Endothelial cell of umbilical vein (primary cell): ENCODE measurements at regions not wholly inside any gene's neighbourhood (a gene's known extent, or its start where the extent isn't known, plus 50 kb on each side); places are given as distances from the start of the nearest gene placed in this dataset.

ENCODE experiments used
- BruUV-seq: library from RNA; stranded (reverse); fragments of 400-500 nt; replicated peaks from 2 replicates; lab custom pipeline; 2021; lab: Mats Ljungman, UMichigan
- CTCF ChIA-PET: fragments of 300-600, 350-600 bp; sonication (Branson Sonifier 250); formaldehyde crosslinking; loops from one replicate; lab custom pipeline; 2021; ENCODE audit warnings: antibody characterized with exemption, inconsistent platforms; lab: Charles Lee
- POLR2A ChIA-PET: fragments of 300-600, 350-600 bp; sonication (Branson Sonifier 250); formaldehyde crosslinking; loops from one replicate; lab custom pipeline; 2021; ENCODE audit warnings: antibody characterized with exemption, inconsistent platforms; lab: Charles Lee
- DNase-seq: peaks from one replicate; pipeline ENCODE4 v3.0.0-alpha.2; 2011; ENCODE audit warnings: low read depth, low spot score
- FAIRE-seq: peaks from 2 replicates; lab custom pipeline; 2011; peaks lifted over from hg19 to GRCh38; lab: Jason Lieb, UNC
- H2AFZ ChIP-seq: 2 replicates; pipeline ENCODE4 v1.6.0; 2012; ENCODE audit warnings: low read depth, low read length, control low read depth, inconsistent platforms
- H3K27ac ChIP-seq: 2 replicates; pipeline ENCODE4 v1.5.1; 2011; ENCODE audit warnings: low read depth, mild to moderate bottlenecking, control low read depth, low read length, moderate library complexity; ENCODE audit not compliant: insufficient read depth
- H3K27me3 ChIP-seq, 2 experiments: 2 replicates each; pipeline versions ENCODE4 v1.6.0 to v1.6.1; 2011; ENCODE audit warnings: low read length in 2 of 2, mixed read lengths in 1 of 2; ENCODE audit not compliant: control insufficient read depth in 2 of 2, insufficient read depth in 2 of 2
- H3K36me3 ChIP-seq, 2 experiments: 2 replicates in 1 of 2; 3 replicates in 1 of 2; pipeline ENCODE4 v1.5.1; 2011; ENCODE audit warnings: low read length in 2 of 2, mild to moderate bottlenecking in 1 of 2, moderate library complexity in 1 of 2; ENCODE audit not compliant: control insufficient read depth in 2 of 2, insufficient read depth in 2 of 2; ENCODE audit errors: extremely low read depth in 1 of 2
- H3K4me1 ChIP-seq: 3 replicates; pipeline ENCODE4 v1.5.1; 2011; ENCODE audit warnings: mild to moderate bottlenecking, low read length; ENCODE audit not compliant: control insufficient read depth, insufficient read depth; ENCODE audit errors: extremely low read depth
- H3K4me2 ChIP-seq: 2 replicates; pipeline ENCODE4 v1.6.1; 2011; ENCODE audit warnings: low read length, control low read depth, mixed read lengths; ENCODE audit not compliant: insufficient read depth
- H3K4me3 ChIP-seq, 3 experiments: fragments of 200-600 bp in 1 of 3; sonication (generic), shearing (Covaris generic) in 1 of 3; replicated peaks in 1 of 3; 2 replicates each; pipeline ENCODE4 v1.5.1; 2011 to 2016; ENCODE audit warnings: control low read depth in 3 of 3, low read length in 3 of 3, mild to moderate bottlenecking in 2 of 3, inconsistent platforms in 1 of 3, low read depth in 1 of 3, moderate library complexity in 1 of 3; ENCODE audit not compliant: insufficient read depth in 1 of 3
- H3K79me2 ChIP-seq: 2 replicates; pipeline ENCODE4 v1.6.0; 2012; ENCODE audit warnings: low read length, inconsistent platforms; ENCODE audit not compliant: control insufficient read depth, insufficient read depth
- H3K9ac ChIP-seq: replicated peaks from 2 replicates; pipeline ENCODE3; 2011; ENCODE audit warnings: low read length, control low read depth; ENCODE audit not compliant: insufficient read depth; ENCODE audit errors: extremely low read depth
- H3K9me1 ChIP-seq: replicated peaks from 3 replicates; pipeline ENCODE4 v1.6.0; 2011; ENCODE audit warnings: mild to moderate bottlenecking, low read length; ENCODE audit not compliant: control insufficient read depth, insufficient read depth; ENCODE audit errors: extremely low read depth
- H3K9me3 ChIP-seq: replicated peaks from 2 replicates; pipeline ENCODE4 v1.5.1; 2012; ENCODE audit warnings: low read length, inconsistent platforms; ENCODE audit not compliant: control insufficient read depth, insufficient read depth
- H4K20me1 ChIP-seq: replicated peaks from 2 replicates; pipeline ENCODE3; 2011; ENCODE audit warnings: mild to moderate bottlenecking, low read length; ENCODE audit not compliant: control insufficient read depth, insufficient read depth; ENCODE audit errors: extremely low read depth
- EZH2 ChIP-seq: IDR thresholded peaks from 2 replicates; pipeline ENCODE4 v1.6.1; 2012; ENCODE audit warnings: borderline replicate concordance, low read depth, mild to moderate bottlenecking, moderate library complexity, low read length, inconsistent platforms; ENCODE audit not compliant: severe bottlenecking
- FOS ChIP-seq: IDR thresholded peaks from 2 replicates; pipeline ENCODE4 v1.6.1; 2011; ENCODE audit warnings: mild to moderate bottlenecking, low read length, moderate library complexity, borderline replicate concordance; ENCODE audit not compliant: insufficient read depth
- GATA2 ChIP-seq: IDR thresholded peaks from 2 replicates; pipeline ENCODE4 v1.7.0; 2011; ENCODE audit warnings: low read depth, mild to moderate bottlenecking, moderate library complexity, mixed read lengths, low read length; ENCODE audit not compliant: insufficient read length, insufficient read depth
- JUN ChIP-seq: IDR thresholded peaks from 2 replicates; pipeline ENCODE4 v1.6.1; 2011; ENCODE audit warnings: borderline replicate concordance, low read depth; ENCODE audit not compliant: insufficient read length, insufficient read depth
- MYC ChIP-seq: IDR thresholded peaks from one replicate; pipeline ENCODE4 v1.6.1; 2011; ENCODE audit warnings: mild to moderate bottlenecking, low read depth, low read length
- POLR2A ChIP-seq: IDR thresholded peaks from 2 replicates; pipeline ENCODE4 v1.6.1; 2012; ENCODE audit warnings: low read depth, mild to moderate bottlenecking, control low read depth, low read length
- POLR2AphosphoS5 ChIP-seq: IDR thresholded peaks from 2 replicates; pipeline ENCODE4 v1.6.1; 2012; ENCODE audit warnings: low read depth, mild to moderate bottlenecking, control low read depth, low read length, moderate library complexity; ENCODE audit not compliant: insufficient read depth
- dilution Hi-C: fragments of 300-500 bp; cut with MboI; formaldehyde crosslinking; loops from one replicate; pipeline ENCODE4 v1.15.0; 2019; ENCODE audit warnings: low sequenced_read_pairs; ENCODE audit not compliant: extremely low pct_ligation_motif_present
- intact Hi-C: fragments of 100-400 bp; cut with micrococcal nuclease; formaldehyde crosslinking; loops from one replicate; pipeline ENCODE4 v1.10.0; 2022
- TF ChIP-seq, protein P1 (sequence below): IDR thresholded peaks from 2 replicates; pipeline ENCODE4 v1.6.1; 2011; ENCODE audit not compliant: insufficient read depth, insufficient read length
- TF ChIP-seq, protein P2 (sequence below), 2 donors: IDR thresholded peaks; 1 replicate in 1 of 2; 2 replicates in 1 of 2; pipeline ENCODE4 v1.5.1; 2011; ENCODE audit warnings: low read length in 2 of 2, mild to moderate bottlenecking in 2 of 2, moderate library complexity in 2 of 2, control low read depth in 1 of 2, inconsistent platforms in 1 of 2, low read depth in 1 of 2; ENCODE audit not compliant: insufficient read depth in 1 of 2; ENCODE audit errors: extremely low read depth in 1 of 2

DNA sequence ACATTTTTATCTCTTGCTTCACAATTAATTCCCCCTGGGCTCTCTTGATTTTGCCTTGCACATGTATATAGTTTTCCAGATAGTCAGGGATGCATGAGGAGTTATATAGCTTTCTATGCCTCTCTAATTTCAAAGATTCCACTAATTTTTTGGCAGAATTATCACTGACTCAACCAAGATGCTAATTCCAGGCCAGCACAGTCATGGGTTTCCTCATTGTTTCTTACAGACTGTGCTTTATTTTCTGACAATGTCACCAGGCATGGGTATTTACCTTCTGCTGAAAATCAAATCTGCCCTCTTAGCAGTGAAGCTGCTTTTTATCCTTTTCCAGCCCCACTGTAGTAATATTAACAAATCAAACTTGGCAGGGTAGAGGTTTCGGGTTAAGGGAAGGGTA is 1520.6 kb upstream of the CADM2 start:
- DNase-seq (no peak), FAIRE-seq (no peak)
- Histone ChIP-seq H3K9ac (no peak overlapping the region), H2AFZ (no peak overlapping the region), H3K4me3 (no peak overlapping the region), H3K4me2 (no peak overlapping the region), H3K4me1 (no peaks in the 10 kb centered on the region), H3K36me3 (no peaks in the 10 kb centered on the region), H3K27ac (no peak overlapping the region), H3K9me3 (no peaks in the 10 kb centered on the region), H4K20me1 (no peaks in the 10 kb centered on the region), H3K79me2 (no peaks in the 10 kb centered on the region), H3K9me1 (no peaks in the 10 kb centered on the region), H3K27me3 (no peaks in the 10 kb centered on the region)
- POLR2A ChIA-PET = no interaction called here
- BruUV-seq = no TSS peak
- TF ChIP-seq POLR2A = no peak
- no peak for TF ChIP-seq MYC
- TF ChIP-seq, protein P1, sequence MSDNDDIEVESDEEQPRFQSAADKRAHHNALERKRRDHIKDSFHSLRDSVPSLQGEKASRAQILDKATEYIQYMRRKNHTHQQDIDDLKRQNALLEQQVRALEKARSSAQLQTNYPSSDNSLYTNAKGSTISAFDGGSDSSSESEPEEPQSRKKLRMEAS = no peak
- no peak for TF ChIP-seq FOS
- dilution Hi-C loops = no loop called here
- intact Hi-C loops = no loop called here
- CTCF ChIA-PET = no interaction called here

DNA sequence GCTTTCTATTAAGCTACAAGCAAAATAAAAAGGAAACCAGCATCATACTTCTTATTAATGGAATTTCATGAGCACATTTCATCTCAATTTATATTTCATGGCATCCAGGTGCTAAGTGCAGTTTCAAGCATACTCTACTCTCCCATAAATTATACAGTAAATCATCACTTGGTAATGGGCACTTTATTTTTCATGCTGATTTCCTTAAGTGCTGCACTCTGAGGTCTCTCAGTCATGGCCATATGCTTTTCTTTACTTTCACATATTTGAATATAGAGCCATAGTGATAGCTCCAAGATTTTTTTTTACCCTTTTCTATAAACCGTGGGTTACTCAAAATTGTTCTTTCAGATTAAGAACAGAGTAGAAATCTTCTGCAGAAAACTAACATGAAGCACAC is 1505.7 kb upstream of the CADM2 start:
- Histone ChIP-seq H3K9me3 (no peaks in the 10 kb centered on the region), H3K4me2 (no peak overlapping the region), H3K9me1 (no peaks in the 10 kb centered on the region), H3K27me3 (no peaks in the 10 kb centered on the region), H3K4me3 (no peak overlapping the region), H2AFZ (no peak overlapping the region), H3K9ac (no peak overlapping the region), H3K36me3 (no peaks in the 10 kb centered on the region), H3K27ac (no peak overlapping the region), H3K79me2 (no peaks in the 10 kb centered on the region), H3K4me1 (no peaks in the 10 kb centered on the region), H4K20me1 (no peaks in the 10 kb centered on the region)
- FAIRE-seq (no peak), DNase-seq (no peak)
- ChIA-PET POLR2A (no interaction called here), CTCF (no interaction called here)
- BruUV-seq = no TSS peak
- dilution Hi-C loops = no loop called here
- TF ChIP-seq MYC = no peak
- TF ChIP-seq, protein P2, sequence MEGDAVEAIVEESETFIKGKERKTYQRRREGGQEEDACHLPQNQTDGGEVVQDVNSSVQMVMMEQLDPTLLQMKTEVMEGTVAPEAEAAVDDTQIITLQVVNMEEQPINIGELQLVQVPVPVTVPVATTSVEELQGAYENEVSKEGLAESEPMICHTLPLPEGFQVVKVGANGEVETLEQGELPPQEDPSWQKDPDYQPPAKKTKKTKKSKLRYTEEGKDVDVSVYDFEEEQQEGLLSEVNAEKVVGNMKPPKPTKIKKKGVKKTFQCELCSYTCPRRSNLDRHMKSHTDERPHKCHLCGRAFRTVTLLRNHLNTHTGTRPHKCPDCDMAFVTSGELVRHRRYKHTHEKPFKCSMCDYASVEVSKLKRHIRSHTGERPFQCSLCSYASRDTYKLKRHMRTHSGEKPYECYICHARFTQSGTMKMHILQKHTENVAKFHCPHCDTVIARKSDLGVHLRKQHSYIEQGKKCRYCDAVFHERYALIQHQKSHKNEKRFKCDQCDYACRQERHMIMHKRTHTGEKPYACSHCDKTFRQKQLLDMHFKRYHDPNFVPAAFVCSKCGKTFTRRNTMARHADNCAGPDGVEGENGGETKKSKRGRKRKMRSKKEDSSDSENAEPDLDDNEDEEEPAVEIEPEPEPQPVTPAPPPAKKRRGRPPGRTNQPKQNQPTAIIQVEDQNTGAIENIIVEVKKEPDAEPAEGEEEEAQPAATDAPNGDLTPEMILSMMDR (IDR thresholded peaks at IDR 0.05; ENCODE audit: extremely low read depth in 1 of 2, insufficient read depth in 1 of 2, low read depth in 1 of 2, low read length in 2 of 2) = no peak
- TF ChIP-seq, protein P1 = no peak
- TF ChIP-seq POLR2AphosphoS5 = no peak
- no peak for TF ChIP-seq FOS
- no peak for TF ChIP-seq JUN
- no peak for TF ChIP-seq GATA2
- TF ChIP-seq EZH2 = no peak
- no peak for TF ChIP-seq POLR2A
- intact Hi-C loops = no loop called here
